Panc1 (cell line): ENCODE measurements at regions not wholly inside any gene's neighbourhood (a gene's known extent, or its start where the extent isn't known, plus 50 kb on each side); places are given as distances from the start of the nearest gene placed in this dataset.

ENCODE experiments used
- ATAC-seq: fragments of 200-7000 bp; cut with Tn5 transposase; 2 replicates; pipeline ENCODE4 v1.9.1; 2020; ENCODE audit warnings: mild to moderate bottlenecking, moderate library complexity
- BruUV-seq: library from RNA; stranded (reverse); fragments of 400-500 nt; replicated peaks from 2 replicates; lab custom pipeline; 2021; lab: Mats Ljungman, UMichigan
- CTCF ChIA-PET: fragments of 300-600 bp; sonication (Branson Sonifier 250); formaldehyde crosslinking; loops from one replicate; lab custom pipeline; 2022; ENCODE audit warnings: antibody characterized with exemption; lab: Charles Lee
- POLR2A ChIA-PET: fragments of 300-600 bp; sonication (Branson Sonifier 250); formaldehyde crosslinking; loops from one replicate; lab custom pipeline; 2022; ENCODE audit warnings: antibody characterized with exemption; lab: Charles Lee
- DNase-seq: peaks from one replicate; pipeline ENCODE4 v3.0.0-alpha.2; 2010; ENCODE audit warnings: low read depth, low spot score
- H3K27ac ChIP-seq: 2 replicates; pipeline ENCODE4 v1.5.1; 2011; ENCODE audit warnings: mild to moderate bottlenecking, low read length, inconsistent platforms
- H3K27me3 ChIP-seq: fragments of 200-500 bp; sonication (Bioruptor generic); 2 replicates; pipeline ENCODE4 v1.6.0; 2014; ENCODE audit warnings: low read length, inconsistent platforms; ENCODE audit not compliant: control insufficient read depth, insufficient read depth
- H3K36me3 ChIP-seq: fragments of 200-500 bp; sonication (Bioruptor generic); 2 replicates; pipeline ENCODE4 v1.5.1; 2014; ENCODE audit warnings: inconsistent platforms, mild to moderate bottlenecking, low read length, moderate library complexity; ENCODE audit not compliant: control insufficient read depth, insufficient read depth
- H3K4me1 ChIP-seq: 2 replicates; pipeline ENCODE4 v1.5.1; 2011; ENCODE audit warnings: inconsistent platforms, mild to moderate bottlenecking, low read length, moderate library complexity; ENCODE audit not compliant: control insufficient read depth, insufficient read depth
- H3K4me3 ChIP-seq, 2 experiments: 2 replicates each; pipeline ENCODE4 v1.5.1; 2011 to 2012; ENCODE audit warnings: low read depth in 2 of 2, low read length in 2 of 2, mild to moderate bottlenecking in 2 of 2, inconsistent platforms in 1 of 2, moderate library complexity in 1 of 2
- H3K9me3 ChIP-seq: fragments of 200-500 bp; sonication (Bioruptor generic); 2 replicates; pipeline ENCODE4 v1.5.1; 2014; ENCODE audit warnings: low read depth, mild to moderate bottlenecking, inconsistent platforms, low read length, moderate library complexity; ENCODE audit not compliant: control insufficient read depth, insufficient read depth
- CTCF ChIP-seq: fragments of 450-650 bp; IDR thresholded peaks from 2 replicates; pipeline ENCODE4 v1.5.1; 2017; ENCODE audit warnings: mild to moderate bottlenecking
- POLR2AphosphoS5 ChIP-seq: IDR thresholded peaks from 2 replicates; pipeline ENCODE4 v1.6.1; 2012; ENCODE audit warnings: mild to moderate bottlenecking, low read depth, low read length, moderate library complexity
- SIN3A ChIP-seq: IDR thresholded peaks from 2 replicates; pipeline ENCODE4 v1.6.1; 2012; ENCODE audit warnings: low read depth, mild to moderate bottlenecking, low read length, moderate library complexity, borderline replicate concordance; ENCODE audit not compliant: insufficient read depth
- TCF7L2 ChIP-seq: IDR thresholded peaks from 2 replicates; pipeline ENCODE4 v1.6.1; 2011; ENCODE audit warnings: mild to moderate bottlenecking, low read depth, low read length, inconsistent platforms
- in situ Hi-C: cut with HindIII; loops from 2 replicates; pipeline ENCODE4 v1.10.0; 2016; ENCODE audit warnings: low sequenced_read_pairs, low pct_unique_long_range_greater_than_20kb
- intact Hi-C: fragments of 100-400 bp; cut with micrococcal nuclease; formaldehyde crosslinking; loops from one replicate; pipeline ENCODE4 v1.10.0; 2022; ENCODE audit not compliant: unreplicated experiment
- TF ChIP-seq, protein P1 (sequence below), 2 experiments: IDR thresholded peaks; 2 replicates each; pipeline ENCODE4 v1.6.1; 2011 to 2012; ENCODE audit warnings: low read depth in 2 of 2, control low read depth in 1 of 2, low read length in 1 of 2, mild to moderate bottlenecking in 1 of 2, moderate library complexity in 1 of 2; ENCODE audit not compliant: insufficient read depth in 1 of 2

- no TSS peak for BruUV-seq
- DNase-seq (no peak), ATAC-seq (no peak)
- CTCF ChIA-PET, result no interaction called here
- POLR2A ChIA-PET, result no interaction called here
- Histone ChIP-seq H3K9me3 (no peaks in the 10 kb centered on the region), H3K27me3 (no peaks in the 10 kb centered on the region), H3K27ac (no peak overlapping the region), H3K4me3 (no peak overlapping the region), H3K36me3 (no peaks in the 10 kb centered on the region), H3K4me1 (no peaks in the 10 kb centered on the region)
- no peak for TF ChIP-seq TCF7L2
- TF ChIP-seq SIN3A, result no peak
- no peak for TF ChIP-seq CTCF
- in situ Hi-C loops, result no loop called here
- intact Hi-C loops, result no loop called here
Measured at GRCh38 chr1:98368995-98369394, 292.5 kb upstream of the SNX7 start.

DNA sequence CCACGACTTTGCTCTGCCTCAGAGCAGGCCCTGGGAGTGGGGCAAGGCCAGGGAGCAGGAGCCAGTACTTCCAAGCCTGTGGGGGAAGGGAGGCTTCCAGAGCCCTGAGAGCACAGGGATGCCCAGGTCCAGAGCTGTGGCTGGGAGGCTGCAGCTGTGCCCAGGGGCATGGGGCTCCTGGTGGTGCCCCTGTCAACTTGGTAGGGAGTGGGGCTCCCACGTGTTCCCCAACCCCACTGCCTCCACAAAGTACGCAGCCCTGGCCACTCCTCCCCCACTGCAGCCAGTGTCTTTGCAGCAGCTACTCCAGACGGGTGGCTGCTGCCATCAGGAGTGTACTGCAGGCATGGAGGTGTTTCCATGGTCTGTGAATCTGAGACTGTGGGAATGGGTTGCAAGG lies 294.1 kb upstream of the SNX7 start:
- ATAC-seq, result no peak
- intact Hi-C loops (no loop called here), in situ Hi-C loops (no loop called here)
- Histone ChIP-seq H3K4me3 (no peak overlapping the region), H3K36me3 (no peaks in the 10 kb centered on the region), H3K9me3 (no peaks in the 10 kb centered on the region), H3K27me3 (no peaks in the 10 kb centered on the region), H3K27ac (no peak overlapping the region), H3K4me1 (no peaks in the 10 kb centered on the region)
- DNase-seq, result no peak
- POLR2A ChIA-PET, result no interaction called here
- TF ChIP-seq POLR2AphosphoS5, result no peak
- no peak for TF ChIP-seq CTCF
- TF ChIP-seq, protein P1, sequence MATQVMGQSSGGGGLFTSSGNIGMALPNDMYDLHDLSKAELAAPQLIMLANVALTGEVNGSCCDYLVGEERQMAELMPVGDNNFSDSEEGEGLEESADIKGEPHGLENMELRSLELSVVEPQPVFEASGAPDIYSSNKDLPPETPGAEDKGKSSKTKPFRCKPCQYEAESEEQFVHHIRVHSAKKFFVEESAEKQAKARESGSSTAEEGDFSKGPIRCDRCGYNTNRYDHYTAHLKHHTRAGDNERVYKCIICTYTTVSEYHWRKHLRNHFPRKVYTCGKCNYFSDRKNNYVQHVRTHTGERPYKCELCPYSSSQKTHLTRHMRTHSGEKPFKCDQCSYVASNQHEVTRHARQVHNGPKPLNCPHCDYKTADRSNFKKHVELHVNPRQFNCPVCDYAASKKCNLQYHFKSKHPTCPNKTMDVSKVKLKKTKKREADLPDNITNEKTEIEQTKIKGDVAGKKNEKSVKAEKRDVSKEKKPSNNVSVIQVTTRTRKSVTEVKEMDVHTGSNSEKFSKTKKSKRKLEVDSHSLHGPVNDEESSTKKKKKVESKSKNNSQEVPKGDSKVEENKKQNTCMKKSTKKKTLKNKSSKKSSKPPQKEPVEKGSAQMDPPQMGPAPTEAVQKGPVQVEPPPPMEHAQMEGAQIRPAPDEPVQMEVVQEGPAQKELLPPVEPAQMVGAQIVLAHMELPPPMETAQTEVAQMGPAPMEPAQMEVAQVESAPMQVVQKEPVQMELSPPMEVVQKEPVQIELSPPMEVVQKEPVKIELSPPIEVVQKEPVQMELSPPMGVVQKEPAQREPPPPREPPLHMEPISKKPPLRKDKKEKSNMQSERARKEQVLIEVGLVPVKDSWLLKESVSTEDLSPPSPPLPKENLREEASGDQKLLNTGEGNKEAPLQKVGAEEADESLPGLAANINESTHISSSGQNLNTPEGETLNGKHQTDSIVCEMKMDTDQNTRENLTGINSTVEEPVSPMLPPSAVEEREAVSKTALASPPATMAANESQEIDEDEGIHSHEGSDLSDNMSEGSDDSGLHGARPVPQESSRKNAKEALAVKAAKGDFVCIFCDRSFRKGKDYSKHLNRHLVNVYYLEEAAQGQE (IDR thresholded peaks at IDR 0.05; ENCODE audit: insufficient read depth in 1 of 2, low read depth in 2 of 2, low read length in 1 of 2), result no peak
- TF ChIP-seq TCF7L2, result no peak
- no peak for TF ChIP-seq SIN3A
- CTCF ChIA-PET, result interaction anchor here (0.6 kb wide), 1 partner anchor 273 kb away, joined by 5 read pairs; no protein-coding TSS in a partner anchor
- no TSS peak for BruUV-seq
